OCI-LY3 (cell line): ENCODE measurements at regions not wholly inside any gene's neighbourhood (a gene's known extent, or its start where the extent isn't known, plus 50 kb on each side); places are given as distances from the start of the nearest gene placed in this dataset.

Experiments
- H2AFZ ChIP-seq: fragments of 200-600, 300-600 bp; shearing (Covaris generic); 2 replicates; pipeline ENCODE4 v1.6.0; 2014; ENCODE audit warnings: antibody characterized with exemption, low read depth, low read length
- H3K27ac ChIP-seq: fragments of 200-600, 300-600 bp; sonication (generic); 2 replicates; pipeline ENCODE4 v1.5.1; 2014; ENCODE audit warnings: mild to moderate bottlenecking, low read length, moderate library complexity, mixed read lengths
- H3K27me3 ChIP-seq: fragments of 200-600, 300-600 bp; sonication (generic); 2 replicates; pipeline ENCODE4 v1.6.1; 2014; ENCODE audit warnings: low read depth, low read length, mixed read lengths
- H3K36me3 ChIP-seq: fragments of 200-600, 300-600 bp; sonication (generic); replicated peaks from 2 replicates; pipeline ENCODE3; 2014; ENCODE audit warnings: low read depth, low read length, mixed read lengths
- H3K4me1 ChIP-seq: fragments of 300-600, 200-600 bp; sonication (generic); 2 replicates; pipeline ENCODE4 v1.6.1; 2014; ENCODE audit warnings: low read length, mixed read lengths
- H3K4me2 ChIP-seq: fragments of 200-600, 300-600 bp; sonication (generic); 2 replicates; pipeline ENCODE4 v1.6.1; 2014; ENCODE audit warnings: low read length, mixed read lengths
- H3K4me3 ChIP-seq: fragments of 300-600, 200-600 bp; sonication (generic); 2 replicates; pipeline ENCODE4 v1.5.1; 2014; ENCODE audit warnings: antibody characterized with exemption, mild to moderate bottlenecking, low read length, moderate library complexity
- H3K79me2 ChIP-seq: fragments of 300-600, 200-600 bp; shearing (Covaris generic); 2 replicates; pipeline ENCODE4 v1.6.1; 2014; ENCODE audit warnings: mild to moderate bottlenecking, low read length, mixed read lengths
- H3K9ac ChIP-seq: fragments of 300-600, 200-600 bp; shearing (Covaris generic); 2 replicates; pipeline ENCODE4 v1.6.0; 2014; ENCODE audit warnings: mild to moderate bottlenecking, low read length, moderate library complexity
- H3K9me3 ChIP-seq: fragments of 200-600, 300-600 bp; shearing (Covaris generic); 2 replicates; pipeline ENCODE4 v1.6.1; 2014; ENCODE audit warnings: low read length, mixed read lengths; ENCODE audit not compliant: insufficient read depth
- H4K20me1 ChIP-seq: fragments of 200-600, 300-600 bp; sonication (generic); 2 replicates; pipeline ENCODE4 v1.6.1; 2016; ENCODE audit warnings: low read length, mixed read lengths; ENCODE audit not compliant: insufficient read depth
- CTCF ChIP-seq: fragments of 200-600, 300-600 bp; sonication (generic); IDR thresholded peaks from 2 replicates; pipeline ENCODE4 v1.5.1; 2014; ENCODE audit warnings: antibody characterized with exemption, low read length, low read depth
- EZH2phosphoT487 ChIP-seq: fragments of 200-600 bp; shearing (Covaris generic); IDR thresholded peaks from 2 replicates; pipeline ENCODE4 v1.6.1; 2018; ENCODE audit warnings: antibody characterized with exemption, mixed run types, low read depth

GRCh38 chr13:73957889-73958288 is 176.3 kb downstream of the KLF12 start:
- no peak overlapping the region for H3K4me2 ChIP-seq
- H3K36me3 ChIP-seq: peaks cover 5% of the 10 kb centered on the region
- no peak overlapping the region for H3K27ac ChIP-seq
- H3K9ac ChIP-seq: no peak overlapping the region
- no peaks in the 10 kb centered on the region for H4K20me1 ChIP-seq
- no peak for TF ChIP-seq EZH2phosphoT487
- H3K79me2 ChIP-seq: no peaks in the 10 kb centered on the region
- H3K9me3 ChIP-seq: no peaks in the 10 kb centered on the region
- no peak overlapping the region for H3K4me3 ChIP-seq
- H3K4me1 ChIP-seq: peaks cover 8% of the 10 kb centered on the region
- no peaks in the 10 kb centered on the region for H3K27me3 ChIP-seq
- no peak overlapping the region for H2AFZ ChIP-seq

GRCh38 chr13:73956795-73957408 is 177.3 kb downstream of the KLF12 start:
- no peaks in the 10 kb centered on the region for H3K9me3 ChIP-seq
- peaks cover 4% of the 10 kb centered on the region for H3K36me3 ChIP-seq
- no peak overlapping the region for H2AFZ ChIP-seq
- no peaks in the 10 kb centered on the region for H4K20me1 ChIP-seq
- TF ChIP-seq EZH2phosphoT487 (no peak), CTCF (no peak)
- H3K4me3 ChIP-seq: no peak overlapping the region
- H3K27ac ChIP-seq: no peak overlapping the region
- H3K9ac ChIP-seq: no peak overlapping the region
- H3K4me2 ChIP-seq: no peak overlapping the region
- no peaks in the 10 kb centered on the region for H3K79me2 ChIP-seq
- H3K27me3 ChIP-seq: no peaks in the 10 kb centered on the region
- H3K4me1 ChIP-seq: peaks cover 8% of the 10 kb centered on the region

GRCh38 chr13:73955977-73956500 is 178.2 kb downstream of the KLF12 start:
- no peak overlapping the region for H3K4me2 ChIP-seq
- no peaks in the 10 kb centered on the region for H3K9me3 ChIP-seq
- H3K79me2 ChIP-seq: no peaks in the 10 kb centered on the region
- no peak overlapping the region for H3K9ac ChIP-seq
- H3K4me3 ChIP-seq: no peak overlapping the region
- no peak for TF ChIP-seq CTCF
- no peak for TF ChIP-seq EZH2phosphoT487
- no peak overlapping the region for H2AFZ ChIP-seq
- no peaks in the 10 kb centered on the region for H3K36me3 ChIP-seq
- H3K27me3 ChIP-seq: no peaks in the 10 kb centered on the region
- peaks cover 8% of the 10 kb centered on the region for H3K4me1 ChIP-seq
- H3K27ac ChIP-seq: no peak overlapping the region
- no peaks in the 10 kb centered on the region for H4K20me1 ChIP-seq

GRCh38 chr13:73954808-73955207 is 179.4 kb downstream of the KLF12 start:
- Histone ChIP-seq H3K79me2 (no peaks in the 10 kb centered on the region), H3K36me3 (no peaks in the 10 kb centered on the region), H3K4me1 (peaks cover 5% of the 10 kb centered on the region), H3K4me2 (no peak overlapping the region), H3K27me3 (no peaks in the 10 kb centered on the region), H3K9ac (no peak overlapping the region), H3K9me3 (no peaks in the 10 kb centered on the region), H3K4me3 (no peak overlapping the region), H3K27ac (no peak overlapping the region), H4K20me1 (no peaks in the 10 kb centered on the region), H2AFZ (no peak overlapping the region)
- TF ChIP-seq CTCF: no peak
- no peak for TF ChIP-seq EZH2phosphoT487
